Hepatocyte (in vitro differentiated cells): ENCODE measurements at regions not wholly inside any gene's neighbourhood (a gene's known extent, or its start where the extent isn't known, plus 50 kb on each side); places are given as distances from the start of the nearest gene placed in this dataset.

Experiments
- DNase-seq: peaks from one replicate; pipeline ENCODE4 v3.0.0-alpha.2; 2016; ENCODE audit warnings: low spot score
- H2AFZ ChIP-seq: fragments of 200-600 bp; sonication (generic); 2 replicates; pipeline ENCODE4 v1.6.0; 2016; ENCODE audit warnings: antibody characterized with exemption, mild to moderate bottlenecking
- H3K27ac ChIP-seq: fragments of 200-600 bp; sonication (generic); 2 replicates; pipeline ENCODE4 v1.5.1; 2016; ENCODE audit warnings: mild to moderate bottlenecking
- H3K27me3 ChIP-seq: fragments of 200-600 bp; sonication (generic); 2 replicates; pipeline ENCODE4 v1.6.1; 2016
- H3K36me3 ChIP-seq: fragments of 200-600 bp; sonication (generic); replicated peaks from 2 replicates; pipeline ENCODE4 v1.5.1; 2016; ENCODE audit warnings: low read depth; ENCODE audit not compliant: insufficient read depth
- H3K4me1 ChIP-seq: fragments of 200-600 bp; sonication (generic); 2 replicates; pipeline ENCODE4 v1.5.1; 2016; ENCODE audit warnings: mild to moderate bottlenecking, moderate library complexity; ENCODE audit not compliant: insufficient read depth
- H3K4me2 ChIP-seq: fragments of 200-600 bp; sonication (generic); 2 replicates; pipeline ENCODE4 v1.6.0; 2016
- H3K4me3 ChIP-seq: fragments of 200-600 bp; sonication (generic); 2 replicates; pipeline ENCODE4 v1.5.1; 2016; ENCODE audit warnings: mild to moderate bottlenecking
- H3K79me2 ChIP-seq: fragments of 200-600 bp; sonication (generic); 2 replicates; pipeline ENCODE4 v1.6.0; 2017; ENCODE audit warnings: mild to moderate bottlenecking
- H3K9me2 ChIP-seq: fragments of 200-600 bp; sonication (generic); replicated peaks from 2 replicates; pipeline ENCODE4 v1.6.0; 2017; ENCODE audit warnings: mild to moderate bottlenecking; ENCODE audit not compliant: insufficient read depth
- H3K9me3 ChIP-seq: fragments of 200-600 bp; sonication (generic); 2 replicates; pipeline ENCODE4 v1.5.1; 2016; ENCODE audit warnings: low read depth, mild to moderate bottlenecking
- H4K20me1 ChIP-seq: fragments of 200-600 bp; sonication (generic); 2 replicates; pipeline ENCODE4 v1.6.0; 2016; ENCODE audit warnings: mild to moderate bottlenecking; ENCODE audit not compliant: insufficient read depth, poor library complexity, severe bottlenecking
- CTCF ChIP-seq: fragments of 200-600 bp; sonication (generic); IDR thresholded peaks from 2 replicates; pipeline ENCODE4 v1.5.1; 2016; ENCODE audit warnings: antibody characterized with exemption, mild to moderate bottlenecking; ENCODE audit not compliant: poor library complexity
- EZH2 ChIP-seq: fragments of 200-600 bp; sonication (generic); IDR thresholded peaks from 2 replicates; pipeline ENCODE4 v1.6.1; 2016; ENCODE audit warnings: antibody characterized with exemption, mild to moderate bottlenecking, borderline replicate concordance
- EZH2phosphoT487 ChIP-seq: fragments of 200-600 bp; sonication (generic); IDR thresholded peaks from one replicate; pipeline ENCODE4 v1.6.1; 2018; ENCODE audit warnings: antibody characterized with exemption, mild to moderate bottlenecking, low read depth, moderate library complexity; ENCODE audit not compliant: unreplicated experiment, severe bottlenecking
- WGBS: methylation state at CpG from one replicate; pipeline ENCODE4 v1.1.6; 2016; ENCODE audit warnings: low lambda C conversion rate; ENCODE audit errors: missing lambda C conversion rate; 5-methylcytosine and 5-hydroxymethylcytosine counted together

GRCh38 chr21:35628316-35628715 lies 432.0 kb downstream of the SETD4 start:
- H3K79me2 ChIP-seq: no peaks in the 10 kb centered on the region
- peak overlapping the region; percentile 16 for H3K4me2 ChIP-seq
- no peaks in the 10 kb centered on the region for H4K20me1 ChIP-seq
- DNase-seq: no peak
- 54% methylated on average over 3 of the region's 3 CpGs for WGBS
- H3K4me3 ChIP-seq: no peak overlapping the region
- H3K36me3 ChIP-seq: no peaks in the 10 kb centered on the region
- no peaks in the 10 kb centered on the region for H3K9me2 ChIP-seq
- H3K4me1 ChIP-seq: no peaks in the 10 kb centered on the region
- no peak overlapping the region for H3K27ac ChIP-seq
- H3K27me3 ChIP-seq: no peaks in the 10 kb centered on the region
- TF ChIP-seq EZH2phosphoT487 (no peak), CTCF (no peak), EZH2 (no peak)
- H3K9me3 ChIP-seq: no peaks in the 10 kb centered on the region
- H2AFZ ChIP-seq: no peak overlapping the region

GRCh38 chr21:35627462-35627861 lies 432.9 kb downstream of the SETD4 start:
- TF ChIP-seq CTCF: no peak
- TF ChIP-seq EZH2: no peak
- no peak for TF ChIP-seq EZH2phosphoT487
- DNase-seq: no peak
- Histone ChIP-seq H3K9me2 (no peaks in the 10 kb centered on the region), H2AFZ (no peak overlapping the region), H3K4me2 (no peak overlapping the region), H3K9me3 (no peaks in the 10 kb centered on the region), H4K20me1 (no peaks in the 10 kb centered on the region), H3K79me2 (no peaks in the 10 kb centered on the region), H3K27me3 (no peaks in the 10 kb centered on the region), H3K4me3 (no peak overlapping the region), H3K36me3 (no peaks in the 10 kb centered on the region), H3K4me1 (no peaks in the 10 kb centered on the region), H3K27ac (no peak overlapping the region)
- 96% methylated on average over 4 of the region's 4 CpGs for WGBS

- no peaks in the 10 kb centered on the region for H3K27me3 ChIP-seq
- no peaks in the 10 kb centered on the region for H4K20me1 ChIP-seq
- no peaks in the 10 kb centered on the region for H3K4me1 ChIP-seq
- H3K4me3 ChIP-seq: no peak overlapping the region
- no peak overlapping the region for H3K27ac ChIP-seq
- no peaks in the 10 kb centered on the region for H3K9me3 ChIP-seq
- no peak for DNase-seq
- no peak overlapping the region for H3K4me2 ChIP-seq
- no peaks in the 10 kb centered on the region for H3K79me2 ChIP-seq
- WGBS: 84% methylated on average over 3 of the region's 3 CpGs
- H2AFZ ChIP-seq: no peak overlapping the region
- no peak for TF ChIP-seq EZH2
- no peak for TF ChIP-seq CTCF
- TF ChIP-seq EZH2phosphoT487: no peak
- no peaks in the 10 kb centered on the region for H3K9me2 ChIP-seq
- H3K36me3 ChIP-seq: no peaks in the 10 kb centered on the region
Observed at GRCh38 chr21:35625576-35625975, 434.8 kb downstream of the SETD4 start.

GRCh38 chr21:35624901-35625300 lies 435.4 kb downstream of the SETD4 start:
- no peaks in the 10 kb centered on the region for H3K9me3 ChIP-seq
- DNase-seq: no peak
- H2AFZ ChIP-seq: no peak overlapping the region
- no peak overlapping the region for H3K4me3 ChIP-seq
- H3K36me3 ChIP-seq: no peaks in the 10 kb centered on the region
- TF ChIP-seq EZH2phosphoT487 (no peak), CTCF (no peak), EZH2 (no peak)
- H4K20me1 ChIP-seq: no peaks in the 10 kb centered on the region
- H3K9me2 ChIP-seq: no peaks in the 10 kb centered on the region
- WGBS: 55% methylated on average over 2 of the region's 2 CpGs
- no peaks in the 10 kb centered on the region for H3K79me2 ChIP-seq
- H3K27me3 ChIP-seq: no peaks in the 10 kb centered on the region
- no peak overlapping the region for H3K27ac ChIP-seq
- no peaks in the 10 kb centered on the region for H3K4me1 ChIP-seq
- no peak overlapping the region for H3K4me2 ChIP-seq
